T-cell (primary cell): ENCODE measurements at regions not wholly inside any gene's neighbourhood (a gene's known extent, or its start where the extent isn't known, plus 50 kb on each side); places are given as distances from the start of the nearest gene placed in this dataset.

Experiments
- ATAC-seq, 4 experiments: fragments of 200-7000 bp in 3 of 4; fragments of 150-1000 bp in 1 of 4; cut with Tn5 transposase; replicated peaks in 1 of 4; 1 replicate in 3 of 4; 2 replicates in 1 of 4; pipeline ENCODE4 v1.10.0; 2021; ENCODE audit warnings: moderate library complexity in 3 of 4, mild to moderate bottlenecking in 2 of 4, moderate number of reproducible peaks in 1 of 4
- CTCF ChIA-PET, 2 donors: fragments of 300-600 bp; sonication (Branson Sonifier 250); formaldehyde crosslinking; loops; one replicate each; lab custom pipeline; 2022; ENCODE audit warnings: antibody characterized with exemption in 2 of 2; lab: Charles Lee
- POLR2A ChIA-PET, 2 donors: fragments of 300-600 bp; sonication (Branson Sonifier 250); formaldehyde crosslinking; loops; one replicate each; lab custom pipeline; 2022; ENCODE audit warnings: antibody characterized with exemption in 2 of 2; lab: Charles Lee
- DNase-seq, 35 experiments: peaks; one replicate each; pipeline versions ENCODE4 v3.0.0 to v3.0.0-alpha.2; 2013 to 2023
- H3K27ac ChIP-seq: one replicate; pipeline ENCODE4 v1.5.1; 2013; ENCODE audit warnings: low read length
- H3K27me3 ChIP-seq, 2 experiments: replicated peaks in 1 of 2; 1 replicate in 1 of 2; 2 replicates in 1 of 2; pipeline versions ENCODE4 v1.6.1 to v1.7.0; 2013; ENCODE audit warnings: low read length in 1 of 2, mixed read lengths in 1 of 2; ENCODE audit not compliant: control insufficient read depth in 2 of 2, insufficient read depth in 2 of 2; ENCODE audit errors: extremely low read depth in 1 of 2
- H3K36me3 ChIP-seq, 2 donors: 1 replicate in 1 of 2; 2 replicates in 1 of 2; pipeline versions ENCODE4 v1.6.1 to v1.7.0; 2013; ENCODE audit warnings: low read length in 1 of 2; ENCODE audit not compliant: control insufficient read depth in 2 of 2, insufficient read depth in 1 of 2; ENCODE audit errors: extremely low read depth in 1 of 2
- H3K4me1 ChIP-seq, 2 experiments: 1 replicate in 1 of 2; 2 replicates in 1 of 2; pipeline versions ENCODE4 v1.6.1 to v1.7.0; 2013; ENCODE audit warnings: low read length in 2 of 2, mixed read lengths in 1 of 2; ENCODE audit not compliant: insufficient read depth in 2 of 2, control insufficient read depth in 1 of 2; ENCODE audit errors: extremely low read depth in 1 of 2
- H3K4me3 ChIP-seq, 2 donors: 1 replicate in 1 of 2; 2 replicates in 1 of 2; pipeline versions ENCODE4 v1.5.1 to v1.7.0; 2013; ENCODE audit warnings: mild to moderate bottlenecking in 2 of 2, low read length in 1 of 2, moderate library complexity in 1 of 2; ENCODE audit not compliant: control insufficient read depth in 1 of 2; ENCODE audit errors: extremely low read depth in 1 of 2
- H3K9me3 ChIP-seq: 2 replicates; pipeline ENCODE4 v1.7.0; 2013
- H3K27ac Mint-ChIP-seq, 2 donors: one replicate each; pipeline ENCODE4 v1.8.0; 2020 to 2021; ENCODE audit warnings: mild to moderate bottlenecking in 2 of 2, mixed read lengths in 2 of 2
- H3K27me3 Mint-ChIP-seq, 2 donors: one replicate each; pipeline ENCODE4 v1.8.0; 2021 to 2022; ENCODE audit warnings: mixed read lengths in 2 of 2
- H3K36me3 Mint-ChIP-seq: one replicate; pipeline ENCODE4 v1.8.0; 2021; ENCODE audit warnings: mixed read lengths
- H3K4me1 Mint-ChIP-seq, 3 donors: one replicate each; pipeline ENCODE4 v1.8.0; 2020 to 2022; ENCODE audit warnings: mixed read lengths in 3 of 3, mild to moderate bottlenecking in 1 of 3
- H3K4me3 Mint-ChIP-seq, 3 donors: one replicate each; pipeline ENCODE4 v1.8.0; 2020 to 2022; ENCODE audit warnings: mild to moderate bottlenecking in 3 of 3, mixed read lengths in 3 of 3, moderate library complexity in 3 of 3
- H3K9me3 Mint-ChIP-seq, 3 donors: one replicate each; pipeline ENCODE4 v1.8.0; 2020 to 2022; ENCODE audit warnings: mixed read lengths in 3 of 3
- WGBS: methylation state at CpG from one replicate; pipeline ENCODE4 v1.1.5; 2013; ENCODE audit warnings: missing lambda C conversion rate; ENCODE audit not compliant: insufficient coverage; 5-methylcytosine and 5-hydroxymethylcytosine counted together

DNA sequence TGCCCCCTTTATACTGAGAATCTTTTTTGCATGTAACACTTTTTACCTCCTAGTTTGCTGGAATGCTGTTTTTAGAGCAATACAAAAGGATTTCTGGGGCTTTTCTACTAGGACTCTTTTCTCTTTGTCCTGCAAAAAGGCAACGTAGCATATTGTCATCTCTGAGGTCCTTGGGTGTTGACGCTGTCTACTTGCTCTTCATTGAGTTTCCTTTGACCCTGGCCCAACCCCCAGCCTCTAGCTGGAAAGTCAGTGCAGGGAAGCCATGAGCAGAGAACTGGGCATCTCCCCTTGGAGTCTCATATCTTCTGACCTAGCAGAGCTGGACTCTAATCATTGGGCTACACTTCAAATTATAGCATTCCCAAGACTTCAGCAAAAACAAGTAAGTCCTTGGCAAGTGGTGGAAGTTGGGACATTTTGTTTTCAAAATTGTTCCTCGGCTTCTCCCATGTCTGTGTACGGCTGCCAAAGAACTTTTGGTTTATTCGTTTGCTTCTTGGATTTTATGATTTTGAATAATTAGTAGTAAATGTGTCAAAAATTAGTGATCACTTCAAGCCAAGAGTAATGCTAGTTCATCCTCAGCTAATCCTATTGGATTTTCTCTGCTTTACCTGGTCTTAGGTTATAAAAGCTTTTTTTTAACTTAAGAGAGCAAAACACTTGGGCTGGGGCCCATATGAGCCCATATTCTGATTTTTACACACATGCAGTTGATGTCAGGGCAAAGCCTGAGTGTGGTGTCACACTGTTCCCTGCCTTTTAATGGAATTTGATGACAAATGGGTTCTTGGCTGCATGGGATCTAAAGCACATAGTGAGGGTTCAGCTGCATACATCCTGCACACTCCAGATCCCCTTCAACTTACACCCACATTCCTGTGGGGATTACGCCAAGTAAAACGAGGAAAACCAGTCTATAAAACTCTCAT lies 419.5 kb upstream of the C2CD4B start:
- Histone ChIP-seq H3K4me3 (no peak overlapping the region), H3K4me1 (no peaks in the 10 kb centered on the region), H3K27me3 (peaks cover 0 to 5% of the 10 kb centered on the region in 2 experiments), H3K9me3 (no peaks in the 10 kb centered on the region), H3K27ac (no peak overlapping the region), H3K36me3 (no peaks in the 10 kb centered on the region)
- DNase-seq (no peak), ATAC-seq (no peak)
- Mint-ChIP-seq H3K36me3 (no peaks in the 10 kb centered on the region), H3K9me3 (no peaks in the 10 kb centered on the region), H3K4me3 (no peak overlapping the region), H3K27ac (no peak overlapping the region), H3K27me3 (peaks cover 9 to 11% of the 10 kb centered on the region in 2 donors), H3K4me1 (no peaks in the 10 kb centered on the region)
- CTCF ChIA-PET, result no interaction called here
- POLR2A ChIA-PET, result no interaction called here
- whole genome bisulfite sequencing, result 91% methylated on average over 3 of the region's 7 CpGs

DNA sequence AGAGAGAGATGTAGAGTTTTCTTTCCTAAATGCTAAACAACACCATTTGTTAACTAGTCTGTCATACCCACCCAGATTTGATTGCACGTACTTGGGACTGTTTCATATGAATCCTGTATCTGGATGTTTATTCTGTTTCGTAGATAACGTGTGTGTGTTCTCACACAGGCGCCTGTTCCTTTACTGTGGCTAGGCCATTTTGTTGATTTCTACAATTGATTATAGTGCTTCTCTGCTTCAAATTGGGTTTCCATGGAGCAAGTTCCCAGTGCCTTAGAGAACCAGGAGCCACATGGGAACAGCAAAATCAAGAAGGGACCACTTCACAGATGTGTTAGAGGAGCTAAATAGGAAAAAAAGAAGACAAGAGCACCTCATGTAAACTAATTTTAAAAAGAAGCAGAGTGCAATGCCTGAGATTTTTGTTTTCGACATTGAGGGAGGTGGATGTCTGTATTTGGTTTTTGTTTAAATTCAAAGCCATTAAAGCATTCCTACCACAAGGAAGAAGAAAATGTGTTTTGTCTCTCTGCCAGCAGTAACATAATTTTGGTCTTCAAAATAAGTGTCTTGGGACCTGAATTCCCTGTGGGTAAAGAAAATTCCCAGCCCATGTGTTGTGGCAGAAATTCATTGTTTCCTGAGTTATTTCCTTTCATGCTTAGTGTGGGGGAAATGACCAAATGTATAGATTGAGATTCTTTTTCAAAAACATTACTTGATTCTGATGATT lies 424.0 kb upstream of the C2CD4B start:
- no CpG with 5 or more reads among the region's 5 CpGs for WGBS
- no peak for ATAC-seq
- Mint-ChIP-seq H3K27ac (no peak overlapping the region), H3K4me3 (no peak overlapping the region), H3K36me3 (no peaks in the 10 kb centered on the region), H3K27me3 (peaks cover 21 to 24% of the 10 kb centered on the region in 2 donors), H3K4me1 (no peaks in the 10 kb centered on the region), H3K9me3 (no peaks in the 10 kb centered on the region)
- no peaks in the 10 kb centered on the region for H3K4me1 ChIP-seq
- H3K27me3 ChIP-seq, result peaks cover 0 to 6% of the 10 kb centered on the region in 2 experiments
- no peak overlapping the region for H3K4me3 ChIP-seq
- no peak for DNase-seq
- no peaks in the 10 kb centered on the region for H3K36me3 ChIP-seq
- no peaks in the 10 kb centered on the region for H3K9me3 ChIP-seq
- POLR2A ChIA-PET, result no interaction called here
- CTCF ChIA-PET, result no interaction called here
- no peak overlapping the region for H3K27ac ChIP-seq

DNA sequence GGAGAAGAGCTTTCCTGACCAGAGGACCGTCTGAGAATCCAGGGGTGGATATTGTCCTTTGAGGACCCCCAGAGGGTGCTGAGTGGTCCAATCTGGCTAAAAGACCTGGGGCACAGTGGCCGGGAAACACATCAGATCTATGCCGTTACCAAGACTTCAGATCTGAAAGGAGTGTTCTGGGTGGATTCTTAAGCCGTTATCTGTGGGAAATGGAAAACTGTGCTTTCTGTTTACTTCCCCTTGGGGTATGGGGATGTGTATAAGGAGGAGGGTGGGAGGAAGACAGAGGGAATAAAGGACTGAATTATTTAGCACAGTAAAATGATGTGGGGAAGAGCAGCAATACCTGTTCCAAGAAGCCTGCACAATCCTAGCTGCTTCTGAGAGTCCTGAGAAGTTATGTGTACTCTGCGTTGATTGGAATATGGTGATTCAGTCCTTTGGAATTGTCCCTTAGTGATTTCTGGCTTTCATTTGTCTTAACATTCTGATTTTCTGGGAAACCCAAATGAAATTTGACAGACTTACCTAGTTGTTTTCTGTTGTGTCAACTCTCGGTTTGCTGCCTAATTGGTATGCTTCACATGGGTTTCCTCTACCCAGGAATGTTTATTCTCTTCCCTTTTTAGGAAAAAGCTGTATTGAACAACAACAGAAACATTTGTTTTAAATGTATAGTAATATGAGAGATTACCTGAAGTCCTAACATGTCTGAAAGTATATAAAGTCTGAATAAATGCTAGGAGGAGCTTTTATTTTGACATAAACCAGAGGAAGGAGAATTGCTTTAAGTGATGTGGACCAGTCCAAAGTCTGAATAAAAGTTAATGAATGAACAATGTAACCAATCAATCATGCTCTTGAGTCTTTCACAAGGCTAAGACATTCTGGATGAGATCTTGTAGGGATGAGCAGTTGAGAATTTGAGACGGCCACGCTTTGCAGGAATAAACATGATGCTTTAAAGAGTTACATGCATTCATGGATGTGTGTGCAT lies 427.1 kb upstream of the C2CD4B start:
- 82% methylated on average over 8 of the region's 8 CpGs for WGBS
- H3K9me3 ChIP-seq, result no peaks in the 10 kb centered on the region
- Mint-ChIP-seq H3K27me3 (peaks cover 28 to 33% of the 10 kb centered on the region in 2 donors), H3K4me1 (no peaks in the 10 kb centered on the region), H3K36me3 (no peaks in the 10 kb centered on the region), H3K4me3 (no peak overlapping the region), H3K9me3 (no peaks in the 10 kb centered on the region), H3K27ac (no peak overlapping the region)
- ATAC-seq (no peak), DNase-seq (no peak)
- POLR2A ChIA-PET, result no interaction called here
- H3K27me3 ChIP-seq, result peaks cover 0 to 8% of the 10 kb centered on the region in 2 experiments
- no peak overlapping the region for H3K27ac ChIP-seq
- H3K4me1 ChIP-seq, result no peaks in the 10 kb centered on the region
- CTCF ChIA-PET, result no interaction called here
- H3K36me3 ChIP-seq, result no peaks in the 10 kb centered on the region
- H3K4me3 ChIP-seq, result no peak overlapping the region

DNA sequence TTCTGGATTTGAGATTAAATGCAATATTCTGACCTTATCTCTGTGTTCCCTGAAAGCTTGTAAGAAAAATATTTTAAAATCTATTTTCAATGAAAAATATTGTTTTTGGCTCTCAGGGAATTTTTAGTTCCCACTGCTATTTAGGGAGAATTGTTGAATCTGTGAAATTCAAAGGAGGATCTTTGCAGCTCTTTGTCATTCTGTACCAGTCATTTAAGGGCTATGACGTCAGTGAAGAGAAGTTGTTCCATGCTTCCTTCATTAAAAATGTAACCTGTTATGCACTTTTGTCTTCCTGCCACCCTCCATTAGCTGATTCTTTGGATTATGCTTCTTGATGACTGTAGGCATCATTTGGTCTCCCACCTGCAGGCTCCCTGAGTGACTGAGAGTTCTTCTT lies 427.8 kb upstream of the C2CD4B start:
- DNase-seq (no peak), ATAC-seq (no peak)
- no CpG with 5 or more reads among the region's 1 CpG for WGBS
- no peaks in the 10 kb centered on the region for H3K36me3 Mint-ChIP-seq
- H3K4me1 Mint-ChIP-seq, result no peaks in the 10 kb centered on the region
- H3K9me3 Mint-ChIP-seq, result no peaks in the 10 kb centered on the region
- ChIA-PET CTCF (no interaction called here), POLR2A (no interaction called here)
- H3K4me3 Mint-ChIP-seq, result no peak overlapping the region
- Histone ChIP-seq H3K9me3 (no peaks in the 10 kb centered on the region), H3K4me3 (no peak overlapping the region), H3K27me3 (peaks cover 0 to 11% of the 10 kb centered on the region in 2 experiments), H3K36me3 (no peaks in the 10 kb centered on the region), H3K27ac (no peak overlapping the region), H3K4me1 (no peaks in the 10 kb centered on the region)
- H3K27me3 Mint-ChIP-seq, result peaks cover 28 to 33% of the 10 kb centered on the region in 2 donors
- no peak overlapping the region for H3K27ac Mint-ChIP-seq

DNA sequence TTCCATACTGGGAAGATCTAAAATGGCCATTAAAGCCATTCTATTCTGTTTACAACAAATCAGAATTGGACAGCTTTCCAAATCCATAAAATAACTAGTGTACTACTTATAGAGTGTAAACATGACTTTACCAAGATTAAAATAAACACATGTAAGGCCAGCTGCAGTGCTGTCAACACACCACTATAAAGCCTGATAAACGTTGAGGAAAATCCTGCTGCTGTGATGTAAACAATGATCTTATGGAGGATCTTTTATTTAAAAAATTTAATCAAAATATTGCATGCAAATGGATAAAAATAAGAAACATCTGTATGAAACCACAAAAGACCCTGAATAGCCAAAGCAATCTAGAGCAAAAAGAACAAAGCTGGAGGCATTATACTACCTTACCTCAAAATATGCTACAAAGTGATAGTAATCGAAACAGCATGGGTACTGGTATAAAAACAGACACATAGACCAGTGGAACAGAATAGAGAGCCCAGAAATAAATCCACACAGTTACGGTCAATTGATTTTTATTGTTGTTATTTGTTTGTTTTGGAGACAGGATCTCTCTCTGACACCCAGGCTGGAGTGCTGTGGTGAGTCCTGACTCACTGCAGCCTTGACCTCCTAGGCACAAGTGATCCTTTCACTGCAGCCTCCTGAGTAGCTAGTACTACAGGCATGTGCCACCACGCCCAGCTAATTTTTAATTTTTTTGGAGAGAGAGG lies 428.8 kb upstream of the C2CD4B start:
- Histone ChIP-seq H3K4me1 (no peaks in the 10 kb centered on the region), H3K27ac (no peak overlapping the region), H3K4me3 (no peak overlapping the region), H3K9me3 (no peaks in the 10 kb centered on the region), H3K36me3 (no peaks in the 10 kb centered on the region), H3K27me3 (peaks cover 0 to 11% of the 10 kb centered on the region in 2 experiments)
- ChIA-PET POLR2A (no interaction called here), CTCF (no interaction called here)
- no peak overlapping the region for H3K4me3 Mint-ChIP-seq
- H3K9me3 Mint-ChIP-seq, result no peaks in the 10 kb centered on the region
- H3K27ac Mint-ChIP-seq, result no peak overlapping the region
- WGBS, result no CpG with 5 or more reads among the region's 4 CpGs
- no peak for DNase-seq
- no peak for ATAC-seq
- no peaks in the 10 kb centered on the region for H3K4me1 Mint-ChIP-seq
- peaks cover 28 to 34% of the 10 kb centered on the region in 2 donors for H3K27me3 Mint-ChIP-seq
- H3K36me3 Mint-ChIP-seq, result no peaks in the 10 kb centered on the region
